DND-41 (cell line): ENCODE measurements at regions not wholly inside any gene's neighbourhood (a gene's known extent, or its start where the extent isn't known, plus 50 kb on each side); places are given as distances from the start of the nearest gene placed in this dataset.

ENCODE experiments used
- EZH2 ChIP-seq: IDR thresholded peaks from 3 replicates; pipeline ENCODE4 v1.6.1; 2012; ENCODE audit warnings: borderline replicate concordance, low read depth, mild to moderate bottlenecking, moderate library complexity, low read length, inconsistent platforms; ENCODE audit not compliant: severe bottlenecking
- TF ChIP-seq, protein P1 (sequence below): IDR thresholded peaks from 2 replicates; pipeline ENCODE4 v1.5.1; 2012; ENCODE audit warnings: borderline replicate concordance, low read length, moderate library complexity, mild to moderate bottlenecking; ENCODE audit not compliant: poor library complexity, severe bottlenecking; ENCODE audit errors: extremely low read depth

DNA sequence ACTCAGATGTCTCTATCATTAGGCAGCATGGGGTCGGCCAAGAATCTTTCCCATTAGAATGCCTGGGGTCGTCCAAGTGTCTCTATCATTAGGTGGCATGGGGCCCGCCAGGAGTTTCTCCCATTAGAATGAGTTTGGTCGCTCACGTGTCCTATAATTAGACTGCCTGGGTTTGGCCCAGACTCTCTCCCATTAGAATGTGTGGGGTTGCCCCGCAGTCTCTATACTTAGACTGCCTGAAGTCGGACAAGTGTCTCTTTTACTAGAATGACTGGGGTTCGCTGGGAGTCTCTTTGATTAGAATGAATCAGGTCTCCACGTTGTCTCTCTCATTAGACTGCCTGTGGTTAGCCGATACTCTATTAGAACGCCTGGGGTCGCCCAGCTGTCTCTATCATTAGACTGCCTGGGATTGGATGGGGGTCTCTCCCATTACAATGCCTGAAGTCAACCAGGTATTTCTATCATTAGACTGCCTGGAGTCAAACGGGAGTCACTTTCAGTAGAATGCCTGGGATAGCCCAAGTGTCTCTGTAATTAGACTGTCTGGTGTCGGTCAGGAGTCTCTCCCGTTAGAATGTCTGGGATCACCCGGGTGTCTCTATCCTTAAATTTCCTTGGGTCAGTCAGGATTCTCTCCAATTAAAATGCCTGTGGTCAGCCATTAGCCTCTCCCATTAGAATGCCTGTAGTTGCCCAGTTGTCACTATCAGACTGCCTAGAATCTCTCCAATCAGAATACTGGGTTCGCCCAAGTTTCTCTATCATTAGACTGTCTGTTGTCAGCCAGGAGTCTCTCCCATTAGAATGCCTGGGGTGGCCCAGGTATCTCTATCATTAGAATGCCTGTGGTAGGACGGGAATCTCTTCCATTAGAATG is 1454.1 kb downstream of the UQCRFS1 start:
- TF ChIP-seq, protein P1, sequence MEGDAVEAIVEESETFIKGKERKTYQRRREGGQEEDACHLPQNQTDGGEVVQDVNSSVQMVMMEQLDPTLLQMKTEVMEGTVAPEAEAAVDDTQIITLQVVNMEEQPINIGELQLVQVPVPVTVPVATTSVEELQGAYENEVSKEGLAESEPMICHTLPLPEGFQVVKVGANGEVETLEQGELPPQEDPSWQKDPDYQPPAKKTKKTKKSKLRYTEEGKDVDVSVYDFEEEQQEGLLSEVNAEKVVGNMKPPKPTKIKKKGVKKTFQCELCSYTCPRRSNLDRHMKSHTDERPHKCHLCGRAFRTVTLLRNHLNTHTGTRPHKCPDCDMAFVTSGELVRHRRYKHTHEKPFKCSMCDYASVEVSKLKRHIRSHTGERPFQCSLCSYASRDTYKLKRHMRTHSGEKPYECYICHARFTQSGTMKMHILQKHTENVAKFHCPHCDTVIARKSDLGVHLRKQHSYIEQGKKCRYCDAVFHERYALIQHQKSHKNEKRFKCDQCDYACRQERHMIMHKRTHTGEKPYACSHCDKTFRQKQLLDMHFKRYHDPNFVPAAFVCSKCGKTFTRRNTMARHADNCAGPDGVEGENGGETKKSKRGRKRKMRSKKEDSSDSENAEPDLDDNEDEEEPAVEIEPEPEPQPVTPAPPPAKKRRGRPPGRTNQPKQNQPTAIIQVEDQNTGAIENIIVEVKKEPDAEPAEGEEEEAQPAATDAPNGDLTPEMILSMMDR, result no peak
- no peak for TF ChIP-seq EZH2
